HG03045 (cell line): ENCODE measurements at regions not wholly inside any gene's neighbourhood (a gene's known extent, or its start where the extent isn't known, plus 50 kb on each side); places are given as distances from the start of the nearest gene placed in this dataset.

Experiments
- ATAC-seq: cut with Tn5 transposase; IDR thresholded peaks from one replicate; pipeline ENCODE4 v1.9.1; 2021; ENCODE audit warnings: mild to moderate bottlenecking, moderate library complexity; ENCODE audit not compliant: unreplicated experiment

DNA sequence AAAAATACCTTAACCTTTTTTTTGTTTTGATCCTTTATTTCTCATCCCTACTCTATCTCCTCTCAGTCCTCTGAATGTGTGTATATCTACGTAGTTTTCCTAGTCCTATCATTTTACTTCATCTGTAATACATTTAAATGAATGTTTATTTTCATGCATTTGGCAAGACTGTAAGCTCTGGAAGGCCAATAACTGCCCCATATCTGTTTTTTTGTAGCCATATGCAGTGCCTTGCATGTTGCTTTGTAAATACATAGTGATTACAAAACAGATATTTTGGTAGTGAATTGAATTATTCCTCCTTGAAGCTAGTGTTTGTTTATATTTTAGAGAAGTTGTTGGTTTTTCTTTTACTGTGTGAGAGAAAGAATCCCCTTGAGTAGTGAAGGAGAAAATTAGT is 450.2 kb downstream of the PCDH18 start:
- no peak for ATAC-seq

DNA sequence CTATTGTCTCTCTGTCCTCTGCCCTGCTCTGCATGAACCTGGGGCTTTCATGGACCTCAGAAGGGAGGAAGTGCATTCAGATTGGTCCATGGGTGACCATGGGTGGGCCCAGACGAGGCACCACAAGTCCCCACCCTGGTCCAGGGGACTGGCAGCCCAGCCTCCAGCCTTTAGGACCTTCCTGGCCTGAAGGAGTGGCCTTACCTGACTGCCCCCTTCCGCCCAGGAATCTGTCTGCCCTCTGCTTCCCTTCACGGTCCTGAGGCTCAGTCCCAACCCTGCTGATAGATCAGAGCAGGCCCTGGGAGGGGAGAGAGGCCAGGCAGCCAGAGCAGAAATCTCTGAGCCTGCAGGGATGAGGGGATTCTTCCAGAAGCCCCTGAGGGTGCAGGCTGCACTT is 455.4 kb downstream of the PCDH18 start:
- no peak for ATAC-seq

DNA sequence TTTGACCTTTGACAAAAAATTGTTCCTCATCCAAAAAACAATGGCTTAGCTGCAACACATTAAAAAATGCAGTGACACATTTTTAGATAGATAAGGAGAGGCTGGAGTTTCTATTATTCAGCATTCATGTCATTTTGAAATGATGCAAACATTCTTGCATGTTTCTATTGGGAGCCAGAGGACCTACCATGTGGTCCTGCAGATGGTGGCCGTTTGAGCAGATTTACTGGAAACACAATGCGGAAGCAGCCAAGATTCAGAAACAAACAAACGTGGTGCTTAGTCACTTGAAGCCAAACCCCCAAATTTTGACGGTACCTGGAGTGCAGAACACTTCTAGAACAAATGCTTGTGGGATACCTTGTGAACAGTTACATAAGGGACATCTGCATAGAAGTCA is 456.7 kb downstream of the PCDH18 start:
- no peak for ATAC-seq

DNA sequence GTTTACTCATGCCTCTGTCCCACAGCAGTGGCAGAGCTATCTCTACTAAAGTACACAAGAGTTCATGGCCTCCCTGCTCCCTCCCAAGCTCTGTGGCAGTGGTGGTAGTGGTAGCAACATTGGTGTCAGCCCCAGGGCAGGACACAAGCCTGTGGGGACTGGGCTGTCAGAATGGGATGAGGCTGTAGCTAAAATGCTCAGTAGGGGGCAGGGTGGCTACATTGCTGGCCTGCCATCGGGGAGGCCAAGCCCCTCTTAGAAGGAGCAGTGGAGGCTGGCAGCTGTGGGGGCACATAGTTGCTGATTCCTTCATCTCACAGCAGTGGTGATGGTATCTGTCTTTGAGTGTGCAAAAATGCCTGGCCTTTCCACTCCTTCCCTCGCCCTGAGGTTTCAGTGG is 461.7 kb downstream of the PCDH18 start:
- ATAC-seq, result no peak

DNA sequence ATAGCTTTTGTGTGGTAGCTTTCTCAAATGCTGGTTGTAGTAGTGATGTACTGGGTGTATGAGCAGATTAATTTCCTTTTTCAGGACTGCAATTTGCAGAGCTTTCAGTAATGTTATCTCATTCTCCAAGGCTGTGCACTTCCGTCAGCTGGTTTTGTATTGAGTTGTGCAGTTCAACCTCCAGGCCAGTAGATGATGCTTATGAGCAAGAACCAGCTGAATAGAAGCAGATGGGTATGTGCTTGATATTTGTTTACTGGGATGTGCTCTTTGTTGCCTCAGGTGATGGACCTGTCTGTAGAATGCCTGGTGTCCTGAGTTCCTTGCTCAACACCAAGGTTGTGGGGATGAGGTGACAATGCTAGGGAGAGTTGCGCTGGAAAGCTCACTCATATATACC is 462.8 kb downstream of the PCDH18 start:
- no peak for ATAC-seq

DNA sequence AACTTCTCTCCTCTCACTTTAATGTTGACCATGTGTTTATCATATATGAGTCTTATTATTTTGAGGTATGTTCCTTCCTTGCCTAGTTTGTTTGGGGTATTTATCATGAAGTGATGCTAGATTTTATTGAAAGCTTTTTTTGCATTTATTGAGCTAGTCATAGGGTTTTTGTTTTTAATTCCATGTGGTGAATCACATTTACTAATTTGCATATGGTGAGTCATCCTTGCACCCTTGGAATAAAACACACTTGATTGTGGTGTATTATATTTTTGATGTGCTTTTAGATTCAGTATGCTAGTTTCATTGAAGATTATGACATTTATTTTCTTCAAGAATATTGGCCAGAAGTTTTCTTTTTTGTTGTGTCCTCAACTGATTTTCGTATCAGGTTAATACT is 464.6 kb downstream of the PCDH18 start:
- ATAC-seq, result no peak

DNA sequence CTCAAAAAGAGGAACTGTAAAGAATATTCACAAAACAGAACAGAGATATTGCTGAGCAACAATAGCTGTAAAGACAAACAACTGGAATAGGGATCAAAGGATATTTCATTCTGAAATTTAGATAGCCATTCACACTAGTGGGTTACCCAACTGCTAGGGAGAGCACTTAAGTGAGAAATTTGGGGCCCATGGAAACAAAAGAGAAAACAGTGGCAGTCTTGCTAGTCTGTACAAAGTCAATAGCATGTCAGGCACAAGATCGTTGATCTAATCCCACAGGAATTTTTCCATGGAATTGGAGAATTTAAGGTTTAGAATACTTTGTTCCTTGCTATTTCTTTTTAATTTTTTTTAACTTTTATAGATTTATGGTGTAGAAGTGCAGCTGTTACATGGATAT is 467.0 kb downstream of the PCDH18 start:
- no peak for ATAC-seq

DNA sequence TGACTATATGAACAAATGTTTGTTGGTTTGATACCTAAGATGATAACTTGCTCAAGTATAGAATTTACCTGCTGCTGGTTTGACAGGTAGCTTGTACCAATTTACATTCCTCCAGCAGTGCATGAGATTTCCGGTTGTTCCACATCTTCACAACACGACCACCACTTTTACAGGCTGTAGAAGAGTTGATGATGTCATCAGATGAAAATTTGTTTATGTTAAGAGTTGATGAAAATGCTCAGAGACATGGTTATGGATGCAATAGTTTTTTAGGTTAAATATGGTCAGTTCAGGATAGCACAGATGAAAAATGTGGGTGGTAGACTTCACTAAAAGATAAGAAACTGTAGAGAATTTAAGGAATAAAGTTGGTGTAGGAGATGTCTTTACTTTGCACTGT is 468.3 kb downstream of the PCDH18 start:
- no peak for ATAC-seq

DNA sequence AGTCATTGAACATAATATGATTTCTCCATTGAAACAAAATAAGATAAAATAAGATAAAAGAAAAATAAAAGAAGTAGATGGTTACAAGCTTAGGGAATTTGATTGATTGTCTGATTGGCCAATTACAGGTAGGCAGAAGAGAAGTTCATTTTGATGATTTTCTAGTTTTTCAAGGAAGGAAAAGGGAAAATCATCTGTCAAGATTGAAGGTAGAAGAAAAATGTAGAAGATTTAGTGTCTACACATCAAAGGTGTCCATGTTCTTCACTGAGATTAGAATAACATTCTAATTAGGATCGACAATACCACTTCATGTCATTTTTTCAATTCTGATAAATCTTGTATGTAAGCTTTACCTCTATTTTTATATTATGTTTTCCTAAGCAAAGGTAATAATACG is 489.1 kb downstream of the PCDH18 start:
- no peak for ATAC-seq

DNA sequence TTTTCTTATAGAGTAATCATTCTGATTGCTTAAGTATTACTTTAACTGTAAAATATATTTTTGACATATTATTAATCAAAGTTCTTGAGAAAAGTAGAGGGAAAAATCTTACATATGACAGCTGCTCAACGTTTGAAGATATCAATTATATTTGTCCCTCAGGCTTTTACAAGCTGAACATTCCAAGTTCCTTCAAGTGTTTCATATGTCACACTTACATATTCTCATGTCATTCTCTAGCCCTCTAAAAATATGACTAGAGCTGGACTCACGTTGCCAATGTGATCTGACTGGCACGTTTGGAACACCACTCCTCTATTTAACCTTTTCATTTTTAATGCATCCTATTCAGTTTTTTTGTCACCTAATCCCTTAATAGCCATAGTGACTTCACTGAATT is 492.9 kb downstream of the PCDH18 start:
- no peak for ATAC-seq

DNA sequence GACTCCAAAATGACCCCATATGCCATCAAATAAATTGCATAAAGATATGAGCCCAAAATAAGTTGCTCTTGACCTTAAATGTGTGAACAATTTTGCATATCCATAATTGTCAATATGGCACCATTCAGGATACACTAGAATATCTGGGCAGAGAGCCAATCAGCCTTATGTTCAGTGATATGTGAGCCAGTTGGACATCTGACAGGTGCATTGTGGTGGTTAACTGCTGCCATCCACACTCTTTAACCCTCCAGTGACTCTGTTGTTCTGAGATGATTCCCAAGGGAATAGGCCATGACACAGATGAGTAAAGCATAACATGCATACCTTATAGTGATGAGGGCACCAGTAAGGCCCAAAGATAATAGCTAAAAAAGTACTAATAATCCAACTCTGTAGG is 500.1 kb downstream of the PCDH18 start:
- ATAC-seq, result no peak

DNA sequence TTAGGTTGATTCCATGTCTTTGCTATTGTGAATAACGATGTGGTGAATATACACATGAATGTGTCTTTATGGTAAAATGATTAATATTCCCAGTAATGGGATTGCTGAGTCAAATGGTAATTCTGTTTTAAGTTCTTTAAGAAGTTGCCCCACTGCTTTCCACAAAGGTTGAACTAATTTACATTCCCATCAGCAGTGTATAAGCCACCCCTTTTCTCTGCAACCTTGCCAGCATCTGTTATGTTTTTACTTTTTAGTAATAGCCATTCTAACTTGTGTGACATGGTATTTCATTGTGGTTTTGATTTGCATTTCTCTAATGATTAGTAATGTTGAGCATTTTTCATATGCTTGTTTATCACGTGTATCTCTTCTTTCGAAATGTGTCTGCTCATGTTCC is 503.3 kb downstream of the PCDH18 start:
- ATAC-seq, result no peak

DNA sequence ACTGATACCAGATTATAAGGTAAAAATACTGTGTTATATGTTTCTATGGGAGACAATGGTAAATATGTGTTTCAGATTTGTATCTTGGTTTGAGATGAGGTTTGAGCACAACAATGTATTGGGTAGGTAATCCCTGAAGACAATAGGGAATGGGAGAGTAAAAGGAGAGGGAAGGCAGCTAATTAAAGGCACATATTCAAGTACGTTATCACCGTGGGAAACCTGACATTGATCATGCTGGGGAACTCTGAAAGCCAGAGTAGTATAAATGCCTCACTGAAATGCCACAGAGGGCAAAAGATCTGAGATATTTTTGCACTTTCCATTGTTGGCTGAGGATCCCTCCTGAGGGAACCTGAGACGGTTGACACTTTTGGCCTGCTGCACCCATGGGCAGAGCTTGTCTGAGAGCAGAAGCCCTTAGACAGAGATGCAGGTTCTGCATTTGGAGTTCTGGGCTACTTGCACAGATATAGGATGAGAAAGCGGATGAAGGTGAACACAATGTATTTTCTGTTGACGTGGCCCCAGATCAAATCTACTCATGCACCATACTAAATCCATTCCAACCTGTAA is 506.7 kb downstream of the PCDH18 start:
- no peak for ATAC-seq

DNA sequence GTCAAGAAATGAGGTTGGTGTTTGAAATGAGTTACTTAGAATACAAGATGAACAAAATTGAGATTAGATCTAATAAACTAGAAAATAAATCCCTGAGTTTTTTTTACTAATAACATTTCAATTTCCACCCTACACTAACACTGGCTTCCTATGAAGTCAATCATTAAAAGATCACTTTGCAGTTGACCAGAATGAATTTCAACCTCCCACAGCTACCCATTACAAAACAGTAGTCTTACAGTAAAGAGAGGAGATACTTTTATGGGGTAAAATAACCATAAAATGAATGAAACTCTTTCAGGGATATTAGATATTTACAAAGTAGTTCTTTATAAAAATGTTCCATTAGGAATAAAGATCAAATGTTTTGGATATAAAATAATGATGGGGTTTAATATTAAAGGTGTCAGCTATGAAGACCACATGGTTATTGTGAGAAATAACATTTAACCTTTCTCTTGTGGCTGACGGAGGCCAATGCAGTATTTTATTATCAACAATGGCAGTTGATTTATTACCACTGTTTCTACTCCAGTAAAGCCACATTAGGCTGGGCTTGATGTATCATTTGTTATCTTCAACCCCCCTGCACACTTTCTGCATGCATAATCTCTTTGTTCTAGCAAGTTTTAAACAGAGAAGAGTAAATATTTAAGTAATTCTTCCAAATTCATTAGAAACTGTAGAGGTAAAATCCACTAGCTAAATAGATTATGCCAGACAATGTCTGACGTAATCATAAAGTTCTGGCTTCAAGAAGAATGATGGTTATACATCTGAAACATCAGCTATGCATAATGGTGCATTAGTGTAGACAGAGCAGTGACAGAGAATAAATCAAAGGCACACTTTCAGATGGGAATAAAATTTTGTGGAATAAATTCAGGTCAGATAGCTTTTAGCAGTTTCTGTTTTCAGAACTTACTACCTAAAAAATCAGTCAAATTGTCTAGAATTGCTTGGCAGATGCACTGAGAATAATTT is 516.6 kb downstream of the PCDH18 start:
- no peak for ATAC-seq

DNA sequence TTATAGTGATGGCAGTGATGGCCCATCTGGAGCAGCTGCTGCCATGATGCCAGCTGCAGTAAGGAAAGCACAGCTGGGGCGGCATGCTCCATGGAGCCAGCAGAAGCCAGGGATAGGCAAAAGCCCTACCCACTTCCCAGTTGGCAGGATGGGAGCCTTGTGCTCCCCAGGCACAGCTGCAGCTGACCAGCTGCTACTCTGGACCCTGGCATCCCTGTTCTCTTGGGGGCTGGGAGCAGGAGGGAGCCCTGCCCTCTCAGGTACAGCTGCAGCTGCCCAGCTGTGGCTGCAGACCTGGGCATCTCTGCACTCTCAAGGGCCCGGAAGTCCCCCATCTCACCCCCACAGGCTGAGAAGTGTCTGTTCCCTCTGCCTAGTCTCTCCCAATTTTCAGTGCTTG is 531.9 kb downstream of the PCDH18 start:
- ATAC-seq, result no peak

DNA sequence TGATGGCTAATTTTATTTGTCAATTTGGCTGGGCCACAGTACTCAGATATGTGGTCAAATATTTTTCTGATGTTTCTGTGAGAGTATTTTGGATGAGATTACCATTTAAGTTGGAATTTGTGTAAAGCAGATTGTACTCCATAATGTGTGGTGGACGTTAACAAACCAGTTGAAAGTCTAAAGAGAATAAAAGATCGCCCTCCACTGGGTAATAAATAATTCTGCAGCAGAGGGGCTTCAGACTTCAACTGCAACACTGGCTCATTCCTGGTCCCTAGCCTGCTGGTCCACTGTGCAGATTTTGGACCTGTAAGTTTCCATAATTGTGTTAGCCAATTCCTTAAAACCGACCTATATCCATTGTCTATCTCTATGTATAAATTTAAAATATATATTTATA is 540.3 kb downstream of the PCDH18 start:
- ATAC-seq, result no peak

DNA sequence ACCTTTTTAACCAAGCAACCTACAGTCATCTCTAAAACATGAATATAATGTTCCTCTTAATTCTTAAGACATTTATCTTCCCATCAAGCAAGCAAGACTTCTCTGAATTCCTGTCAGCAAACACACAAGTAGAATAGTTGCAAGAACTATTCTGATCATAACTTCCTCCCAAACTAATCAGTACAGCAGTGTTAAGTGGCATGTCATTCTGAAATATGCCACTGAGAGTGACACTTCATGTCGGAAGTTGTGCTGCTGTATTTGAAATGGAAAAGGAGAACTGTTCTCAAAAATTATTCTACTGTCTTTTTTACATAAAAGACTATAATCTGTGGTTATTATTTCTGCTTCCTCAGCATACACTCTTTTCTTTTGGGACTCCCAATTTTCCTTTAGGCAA is 546.6 kb downstream of the PCDH18 start:
- ATAC-seq, result no peak

DNA sequence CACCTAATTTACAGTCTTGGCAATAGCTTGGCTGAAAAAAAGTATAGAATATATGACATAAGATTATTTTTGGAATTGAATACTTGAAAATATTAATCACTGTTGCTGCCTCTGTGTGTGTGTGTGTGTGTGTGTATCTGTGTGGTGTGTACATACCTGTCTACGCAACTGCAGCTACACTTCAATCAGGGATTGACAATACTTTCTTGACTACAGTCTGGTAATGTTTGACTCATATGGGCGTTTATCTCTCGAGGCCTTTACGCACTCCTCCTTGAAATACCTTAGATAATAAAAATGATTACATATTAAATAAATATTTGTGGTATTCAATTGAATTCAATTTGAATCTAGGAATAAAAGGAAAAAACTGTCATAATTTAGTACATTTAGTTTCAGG is 565.2 kb downstream of the PCDH18 start:
- no peak for ATAC-seq

DNA sequence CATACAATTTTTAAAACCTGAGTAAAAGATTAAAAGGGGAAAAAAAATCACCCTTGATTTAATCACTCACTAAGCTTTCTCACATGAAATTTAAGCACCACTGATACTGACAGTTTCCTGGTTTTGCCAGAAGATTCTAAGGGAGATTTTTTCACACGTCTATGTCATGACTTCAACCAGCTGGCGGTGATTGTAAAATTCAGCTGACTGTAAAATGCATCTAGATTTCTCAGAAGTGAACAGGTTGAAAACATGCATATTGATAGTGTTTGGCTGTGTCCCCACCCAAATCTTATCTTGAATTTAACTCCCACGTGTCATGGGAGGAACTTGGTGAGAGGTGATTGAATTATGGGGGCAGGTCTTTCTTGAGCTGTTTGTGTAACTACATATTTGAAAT is 566.8 kb downstream of the PCDH18 start:
- ATAC-seq, result no peak

DNA sequence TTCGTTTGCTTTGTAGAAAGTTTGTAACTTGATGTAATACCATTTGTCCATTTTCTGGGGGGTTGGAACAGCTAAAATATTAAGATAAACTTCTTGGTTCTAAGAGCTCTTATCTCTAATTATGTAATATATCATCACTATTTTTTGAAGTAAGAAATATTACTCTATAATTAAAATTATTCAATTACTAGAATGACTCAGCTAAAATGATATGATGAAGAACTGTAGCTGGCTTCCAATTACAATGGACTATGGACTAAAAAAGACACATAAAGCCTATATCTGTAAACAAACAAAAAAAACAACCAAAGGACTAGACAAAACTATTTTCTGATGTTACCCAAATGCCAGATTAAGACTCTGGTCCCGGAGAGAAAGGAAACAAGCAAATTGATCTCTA is 569.4 kb downstream of the PCDH18 start:
- ATAC-seq, result no peak

DNA sequence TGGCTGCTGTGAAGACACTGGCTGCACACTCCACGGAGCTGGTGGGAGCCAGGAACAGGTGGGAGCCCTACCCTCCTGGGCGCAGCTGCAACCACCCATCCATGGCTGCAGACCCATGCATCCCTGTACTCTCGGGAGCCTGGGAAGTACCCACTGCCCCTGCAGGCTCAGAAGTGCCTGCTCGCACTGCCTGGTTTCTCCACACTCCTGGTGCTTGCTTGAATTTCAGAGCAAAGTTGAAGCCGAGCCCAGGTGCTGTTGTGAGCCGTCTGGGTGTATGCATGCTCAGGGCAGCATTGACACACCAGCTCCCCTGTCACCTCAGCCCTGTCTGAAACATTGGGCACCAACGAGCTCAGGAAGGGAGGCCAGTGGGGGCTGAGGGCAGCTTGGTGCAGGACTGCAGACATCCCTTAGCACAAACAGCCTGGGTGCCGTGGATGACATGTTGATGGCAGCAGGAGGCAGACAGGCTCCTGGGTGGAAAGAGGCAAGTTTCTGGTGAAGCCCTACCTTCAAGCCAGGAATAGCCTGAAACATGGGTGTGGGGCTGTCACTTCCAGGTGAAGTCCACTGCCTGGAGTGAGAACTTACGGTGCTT is 585.9 kb downstream of the PCDH18 start:
- ATAC-seq, result no peak

DNA sequence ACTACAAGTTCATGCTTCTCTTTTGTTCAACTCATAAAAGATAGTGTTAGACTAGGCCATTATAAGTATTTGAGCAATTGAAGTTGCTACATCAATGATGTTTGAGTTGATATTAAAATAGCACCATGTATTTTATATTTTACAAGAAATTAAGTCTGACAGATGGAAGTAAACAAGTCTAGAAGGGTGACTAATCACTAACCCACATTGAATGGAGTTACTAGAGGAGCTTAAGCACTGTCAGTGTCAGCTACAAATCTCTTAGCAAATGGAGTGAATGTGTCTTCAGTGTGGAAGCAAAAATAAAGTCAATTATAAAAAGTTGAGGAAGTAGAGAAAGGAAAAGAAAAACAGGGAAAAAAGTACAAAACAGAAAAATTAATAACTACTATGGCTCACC is 592.5 kb downstream of the PCDH18 start:
- no peak for ATAC-seq
